ENCODE measurements at regions not wholly inside any gene's neighbourhood (a gene's known extent, or its start where the extent isn't known, plus 50 kb on each side); places are given as distances from the start of the nearest gene placed in this dataset.

- no peak for TF ChIP-seq ZBTB43 (CRISPR knock-in tag; IDR thresholded peaks at IDR 0.05)
- no peak for TF ChIP-seq PRDM15 (CRISPR knock-in tag; IDR thresholded peaks at IDR 0.05)
- no peak for TF ChIP-seq MYBL2 (CRISPR knock-in tag; IDR thresholded peaks at IDR 0.05)
- no peak for TF ChIP-seq OVOL2 (CRISPR knock-in tag; IDR thresholded peaks at IDR 0.05; ENCODE audit: borderline replicate concordance)
- TF ChIP-seq AR (CRISPR knock-in tag; IDR thresholded peaks at IDR 0.05), result no peak
- no peak for TF ChIP-seq ZNF396 (CRISPR knock-in tag; IDR thresholded peaks at IDR 0.05; ENCODE audit: borderline replicate concordance)
- no peak for TF ChIP-seq HMGA2 (CRISPR knock-in tag; IDR thresholded peaks at IDR 0.05)
- TF ChIP-seq ZMAT4 (CRISPR knock-in tag; IDR thresholded peaks at IDR 0.05), result no peak
- no peak for TF ChIP-seq PREB (CRISPR knock-in tag; IDR thresholded peaks at IDR 0.05; ENCODE audit: borderline replicate concordance)
- no peak for TF ChIP-seq EMX1 (CRISPR knock-in tag; IDR thresholded peaks at IDR 0.05)
These were observed 50.0 kb upstream of the FMN1 start (continued) for GRCh38 chr15:33244471-33244870.
